ENCODE measurements at regions not wholly inside any gene's neighbourhood (a gene's known extent, or its start where the extent isn't known, plus 50 kb on each side); places are given as distances from the start of the nearest gene placed in this dataset.

GRCh38 chr16:88290850-88291830 lies 91.6 kb upstream of the ZNF469 start:
- DNase-seq: no peak

- peak; percentile 37 for DNase-seq
Measured at GRCh38 chr16:88292007-88292970, 90.5 kb upstream of the ZNF469 start.

GRCh38 chr16:88293097-88293496 lies 89.7 kb upstream of the ZNF469 start:
- no peak for DNase-seq

- no peak for DNase-seq
Measured at GRCh38 chr16:88295671-88296436, 86.9 kb upstream of the ZNF469 start.

- no peak for DNase-seq
Measured at GRCh38 chr16:88296437-88297177, 86.2 kb upstream of the ZNF469 start.

- no peak for DNase-seq
Measured at GRCh38 chr16:88297178-88297720, 85.5 kb upstream of the ZNF469 start.

GRCh38 chr16:88298181-88298832 lies 84.5 kb upstream of the ZNF469 start:
- DNase-seq: peak; percentile 40

- DNase-seq: peak; percentile 55
Measured at GRCh38 chr16:88298833-88299745, 83.7 kb upstream of the ZNF469 start.

- no peak for DNase-seq
Measured at GRCh38 chr16:88299751-88300462, 82.9 kb upstream of the ZNF469 start.

GRCh38 chr16:88300463-88300835 lies 82.3 kb upstream of the ZNF469 start:
- no peak for DNase-seq

GRCh38 chr16:88301431-88301830 lies 81.3 kb upstream of the ZNF469 start:
- no peak for DNase-seq

GRCh38 chr16:88301886-88302285 lies 80.9 kb upstream of the ZNF469 start:
- DNase-seq: no peak

GRCh38 chr16:88302666-88303065 lies 80.1 kb upstream of the ZNF469 start:
- no peak for DNase-seq

- DNase-seq: no peak
Measured at GRCh38 chr16:88303405-88303804, 79.4 kb upstream of the ZNF469 start.

- DNase-seq: peak; percentile 97
Measured at GRCh38 chr16:88303890-88304819, 78.6 kb upstream of the ZNF469 start.

GRCh38 chr16:88305176-88305575 lies 77.6 kb upstream of the ZNF469 start:
- no peak for DNase-seq

GRCh38 chr16:88306411-88306810 lies 76.3 kb upstream of the ZNF469 start:
- no peak for DNase-seq
